Fibroblast of the aortic adventitia (primary cell): ENCODE measurements at regions not wholly inside any gene's neighbourhood (a gene's known extent, or its start where the extent isn't known, plus 50 kb on each side); places are given as distances from the start of the nearest gene placed in this dataset.

Experiments used
- DNase-seq: peaks from one replicate; pipeline ENCODE4 v3.0.0-alpha.2; 2010; ENCODE audit warnings: low read depth
- H3K4me3 ChIP-seq: 2 replicates; pipeline ENCODE4 v1.5.1; 2011; ENCODE audit warnings: low read depth, mild to moderate bottlenecking, control low read depth, low read length, moderate library complexity
- TF ChIP-seq, protein P1 (sequence below): IDR thresholded peaks from 2 replicates; pipeline ENCODE4 v1.5.1; 2011; ENCODE audit warnings: mild to moderate bottlenecking, low read length, control low read depth, inconsistent platforms; ENCODE audit not compliant: insufficient read depth

DNA sequence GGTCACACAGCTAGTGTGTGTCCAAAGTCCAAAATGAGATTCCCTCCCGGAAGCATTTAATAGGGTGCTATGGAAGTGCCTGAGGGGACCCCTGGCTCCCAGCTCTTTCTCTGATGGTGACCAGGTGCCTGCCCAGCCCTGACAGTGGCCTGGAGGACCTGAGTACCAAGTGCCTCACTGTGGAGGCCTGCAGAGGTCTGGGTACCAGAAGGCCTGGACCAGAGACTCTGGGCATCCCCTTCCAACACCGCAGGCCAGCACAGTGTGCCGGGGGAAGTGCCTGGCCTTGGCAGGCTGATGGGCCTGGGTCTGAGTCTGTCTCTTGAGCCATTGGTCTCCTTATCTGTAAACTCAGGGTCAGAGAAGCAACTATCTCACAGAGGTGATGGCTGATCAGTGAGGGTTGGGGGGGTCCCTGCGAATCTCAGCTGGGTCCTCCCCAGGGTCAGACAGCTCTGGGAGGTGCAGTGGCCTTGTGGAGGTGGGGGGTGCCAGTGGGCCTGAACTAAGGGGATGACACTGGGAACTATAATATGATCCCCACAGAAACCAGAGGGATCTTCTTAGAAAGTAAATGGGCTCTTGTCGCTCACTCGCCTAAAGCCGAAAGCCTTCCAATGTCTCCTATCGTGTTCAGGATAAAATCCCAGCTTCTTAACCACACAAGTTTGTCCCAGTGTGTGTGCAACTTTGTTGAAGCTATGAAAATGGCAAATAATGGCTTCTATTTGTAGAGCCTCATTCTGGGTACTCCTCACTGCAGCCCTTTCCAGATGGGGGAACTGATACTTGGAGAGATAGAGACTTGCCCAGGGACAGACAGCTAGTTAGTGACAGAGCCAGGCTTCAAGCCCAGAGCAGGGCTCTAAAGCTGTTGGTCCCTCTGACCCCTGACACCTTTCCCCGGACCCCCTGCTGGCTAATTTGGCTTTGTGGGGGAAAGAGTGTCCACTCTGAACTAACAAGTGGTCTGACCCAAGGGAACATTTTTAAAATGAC, 225.1 kb downstream of the TFCP2L1 start:
- no peak overlapping the region for H3K4me3 ChIP-seq
- DNase-seq, result no peak
- TF ChIP-seq, protein P1, sequence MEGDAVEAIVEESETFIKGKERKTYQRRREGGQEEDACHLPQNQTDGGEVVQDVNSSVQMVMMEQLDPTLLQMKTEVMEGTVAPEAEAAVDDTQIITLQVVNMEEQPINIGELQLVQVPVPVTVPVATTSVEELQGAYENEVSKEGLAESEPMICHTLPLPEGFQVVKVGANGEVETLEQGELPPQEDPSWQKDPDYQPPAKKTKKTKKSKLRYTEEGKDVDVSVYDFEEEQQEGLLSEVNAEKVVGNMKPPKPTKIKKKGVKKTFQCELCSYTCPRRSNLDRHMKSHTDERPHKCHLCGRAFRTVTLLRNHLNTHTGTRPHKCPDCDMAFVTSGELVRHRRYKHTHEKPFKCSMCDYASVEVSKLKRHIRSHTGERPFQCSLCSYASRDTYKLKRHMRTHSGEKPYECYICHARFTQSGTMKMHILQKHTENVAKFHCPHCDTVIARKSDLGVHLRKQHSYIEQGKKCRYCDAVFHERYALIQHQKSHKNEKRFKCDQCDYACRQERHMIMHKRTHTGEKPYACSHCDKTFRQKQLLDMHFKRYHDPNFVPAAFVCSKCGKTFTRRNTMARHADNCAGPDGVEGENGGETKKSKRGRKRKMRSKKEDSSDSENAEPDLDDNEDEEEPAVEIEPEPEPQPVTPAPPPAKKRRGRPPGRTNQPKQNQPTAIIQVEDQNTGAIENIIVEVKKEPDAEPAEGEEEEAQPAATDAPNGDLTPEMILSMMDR, result no peak

- TF ChIP-seq, protein P1, result no peak
- no peak for DNase-seq
- H3K4me3 ChIP-seq, result no peak overlapping the region
Observed at GRCh38 chr2:121061633-121062032, 223.4 kb downstream of the TFCP2L1 start.

DNA sequence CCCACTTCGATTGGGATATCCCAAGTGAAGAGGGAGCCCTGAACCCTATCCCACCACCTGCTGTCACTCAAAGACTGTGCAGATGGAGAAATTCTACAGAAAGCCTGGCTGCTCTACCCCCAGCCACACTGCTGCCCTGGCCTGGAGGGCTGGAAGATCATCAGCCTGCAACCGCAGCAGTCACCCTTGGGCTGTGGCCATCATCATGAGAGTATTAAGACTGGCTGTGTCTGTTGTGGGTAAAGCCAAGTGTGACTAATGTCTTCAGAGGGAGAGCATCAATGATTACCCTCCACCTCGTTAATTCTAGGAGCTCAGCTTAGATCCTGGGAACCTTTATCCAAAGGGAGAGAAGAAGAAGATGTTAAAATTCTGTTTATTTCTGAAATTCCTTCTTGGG, 221.5 kb downstream of the TFCP2L1 start:
- DNase-seq, result no peak
- no peak overlapping the region for H3K4me3 ChIP-seq
- TF ChIP-seq, protein P1, result no peak

- no peak overlapping the region for H3K4me3 ChIP-seq
- no peak for DNase-seq
- TF ChIP-seq, protein P1, result no peak
Observed at GRCh38 chr2:121064186-121064585, 220.8 kb downstream of the TFCP2L1 start.

DNA sequence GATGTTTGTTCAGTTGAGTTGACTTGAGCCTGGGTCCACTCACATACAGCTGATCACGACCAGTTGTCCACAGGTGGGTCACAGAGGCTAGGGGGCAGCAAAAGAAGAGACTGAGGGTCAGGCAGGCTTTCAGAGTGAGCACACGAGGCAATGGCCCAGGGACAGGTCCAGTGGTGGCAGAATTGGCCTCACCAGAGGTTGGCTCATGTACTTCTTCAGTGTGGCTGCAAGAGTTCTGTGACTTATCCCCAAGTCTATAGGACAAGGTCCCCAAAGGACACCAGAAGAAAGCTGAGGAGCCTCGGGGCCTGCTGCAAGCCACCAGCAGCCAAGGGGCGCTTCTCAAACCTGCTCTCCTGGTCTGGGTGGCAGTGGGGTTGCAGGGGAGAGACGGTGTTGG, 219.8 kb downstream of the TFCP2L1 start:
- H3K4me3 ChIP-seq, result no peak overlapping the region
- no peak for DNase-seq
- TF ChIP-seq, protein P1, result no peak

- no peak for DNase-seq
- no peak overlapping the region for H3K4me3 ChIP-seq
Observed at GRCh38 chr2:121066526-121066925, 218.5 kb downstream of the TFCP2L1 start.

More at GRCh38 chr2:121066526-121066925, 218.5 kb downstream of the TFCP2L1 start:
- TF ChIP-seq, protein P1, result no peak
